ENCODE measurements at regions not wholly inside any gene's neighbourhood (a gene's known extent, or its start where the extent isn't known, plus 50 kb on each side); places are given as distances from the start of the nearest gene placed in this dataset.

DNA sequence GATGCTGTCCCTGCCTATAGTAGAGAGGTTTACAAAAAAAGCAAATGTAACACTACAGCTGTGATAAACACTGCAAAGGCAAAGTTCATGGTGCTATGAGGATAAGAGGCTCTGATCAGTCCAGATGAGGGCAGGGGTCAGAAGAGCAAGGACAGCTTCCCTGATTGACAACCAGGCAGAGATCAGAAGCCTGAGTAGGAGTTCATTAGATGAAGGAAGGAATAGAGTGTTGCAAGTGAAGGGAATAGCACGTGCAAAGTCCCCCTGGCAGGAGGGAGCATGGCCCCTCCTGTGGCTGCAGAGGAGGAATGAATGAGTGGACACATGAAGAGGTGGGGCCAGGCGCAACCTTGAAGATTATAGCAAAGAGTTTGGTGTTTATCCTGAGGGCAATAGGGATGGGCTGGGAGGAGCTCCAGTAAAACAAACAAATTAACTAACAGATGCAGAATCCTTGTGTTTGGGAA is 208.4 kb upstream of the IRX5 start:
- DNase-seq = no peak

GRCh38 chr16:54720259-54720658 is 210.4 kb upstream of the IRX5 start:
- DNase-seq = no peak

- DNase-seq = no peak
These were observed 211.0 kb upstream of the IRX5 start for GRCh38 chr16:54719624-54720023.

- DNase-seq = no peak
These were observed 212.3 kb upstream of the IRX5 start for GRCh38 chr16:54718376-54718775.

DNA sequence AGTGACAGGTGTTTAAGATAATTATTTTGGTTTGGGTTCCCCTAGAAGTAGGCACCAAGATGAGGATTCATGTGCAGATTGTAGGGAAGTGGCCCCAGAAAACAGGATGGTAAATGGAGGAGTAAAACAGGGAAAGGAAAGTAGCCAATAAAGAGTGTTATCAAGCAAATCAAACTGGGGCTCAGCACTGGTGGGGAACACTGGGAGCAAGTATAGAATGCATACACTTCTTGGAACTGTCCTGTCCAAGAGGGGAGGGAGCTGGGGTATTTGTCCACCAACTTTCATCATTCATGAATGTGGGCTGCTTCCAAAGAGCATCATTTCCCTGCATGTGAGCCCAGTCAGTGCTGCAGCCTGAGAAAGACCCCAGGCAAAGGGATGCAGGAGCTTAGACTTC is 215.7 kb upstream of the IRX5 start:
- no peak for DNase-seq

DNA sequence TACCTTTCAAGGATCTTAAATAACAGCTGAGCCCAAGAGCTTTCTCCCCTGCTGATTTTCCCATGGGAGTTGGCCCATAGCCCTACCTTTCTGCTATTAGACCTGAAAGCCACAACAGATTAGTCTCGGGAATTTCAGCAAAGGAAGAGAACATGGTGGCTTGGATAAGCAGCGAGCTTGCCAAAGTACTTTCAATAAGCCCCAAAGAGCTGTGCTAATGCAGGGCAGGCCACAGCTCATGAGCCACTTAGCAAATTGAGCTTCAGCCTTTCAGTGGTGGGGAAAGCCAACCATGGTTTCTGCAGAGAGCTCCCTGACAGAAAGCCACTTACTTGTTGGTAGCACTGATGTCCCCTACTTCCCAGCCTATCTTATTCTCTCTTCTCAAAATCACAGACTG is 217.8 kb upstream of the IRX5 start:
- no peak for DNase-seq

- DNase-seq = no peak
These were observed 222.9 kb upstream of the IRX5 start for GRCh38 chr16:54707813-54708212.

GRCh38 chr16:54706406-54706805 is 224.3 kb upstream of the IRX5 start:
- no peak for DNase-seq

DNA sequence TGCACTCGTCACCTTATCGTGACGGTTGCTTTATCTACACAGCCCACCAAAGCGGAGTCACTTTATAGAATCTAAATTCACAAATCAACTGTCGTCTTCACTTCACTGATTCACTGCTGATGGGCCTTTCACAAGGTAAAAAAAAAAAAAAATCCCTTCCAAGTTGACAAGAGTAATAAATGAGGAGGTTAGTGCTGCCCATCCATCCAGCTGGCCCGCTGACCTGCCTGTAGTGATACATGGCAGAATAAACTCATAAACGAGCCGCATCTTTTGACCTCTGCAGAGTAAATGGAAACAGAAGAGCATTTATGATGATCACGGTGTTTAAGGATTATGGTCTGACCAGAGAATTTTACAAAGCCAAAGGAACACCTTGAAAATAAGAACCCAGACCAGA is 227.3 kb upstream of the IRX5 start:
- no peak for DNase-seq

DNA sequence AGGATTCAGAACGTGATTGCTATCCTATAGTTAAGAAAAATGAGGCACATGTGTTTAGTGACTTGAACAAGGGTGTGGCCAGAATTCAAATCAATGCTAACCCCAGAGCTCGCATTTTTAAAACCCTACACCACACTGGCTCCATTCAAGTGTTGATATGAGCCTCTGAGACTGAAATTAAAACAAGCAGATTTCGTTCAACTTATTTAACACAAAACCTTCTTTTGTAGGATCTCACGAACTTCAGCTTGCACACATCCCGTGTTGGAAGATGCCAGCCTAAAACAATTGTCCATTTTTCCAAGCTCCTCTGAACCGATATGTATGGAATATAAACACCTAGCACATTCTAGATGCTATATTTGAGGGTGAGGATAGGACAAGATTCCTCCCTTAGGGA is 231.0 kb upstream of the IRX5 start:
- DNase-seq = no peak

- DNase-seq = no peak
These were observed 233.0 kb upstream of the IRX5 start for GRCh38 chr16:54697677-54698076.

- no peak for DNase-seq
These were observed 233.7 kb upstream of the IRX5 start for GRCh38 chr16:54696970-54697369.

DNA sequence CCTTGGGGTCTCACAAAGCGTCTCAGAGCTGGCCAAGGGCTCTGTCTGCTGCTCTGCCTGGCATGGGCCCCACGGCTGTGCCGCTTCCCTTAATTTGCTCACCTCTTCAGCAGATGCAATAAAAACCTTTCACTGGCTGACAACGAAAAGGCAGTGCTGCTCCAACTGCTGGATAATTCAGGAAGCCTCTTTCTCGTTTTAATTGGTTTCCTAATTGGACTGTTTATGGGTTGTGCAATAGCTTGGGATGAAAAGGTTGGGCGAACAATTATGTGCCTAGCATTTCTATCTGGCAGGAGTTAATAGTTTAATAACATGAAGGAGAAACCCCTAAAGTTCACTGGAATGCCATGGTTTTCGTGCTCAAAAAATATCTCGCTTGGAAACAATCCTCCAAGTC is 234.1 kb upstream of the IRX5 start:
- DNase-seq = no peak

GRCh38 chr16:54694651-54695050 is 236.0 kb upstream of the IRX5 start:
- no peak for DNase-seq

DNA sequence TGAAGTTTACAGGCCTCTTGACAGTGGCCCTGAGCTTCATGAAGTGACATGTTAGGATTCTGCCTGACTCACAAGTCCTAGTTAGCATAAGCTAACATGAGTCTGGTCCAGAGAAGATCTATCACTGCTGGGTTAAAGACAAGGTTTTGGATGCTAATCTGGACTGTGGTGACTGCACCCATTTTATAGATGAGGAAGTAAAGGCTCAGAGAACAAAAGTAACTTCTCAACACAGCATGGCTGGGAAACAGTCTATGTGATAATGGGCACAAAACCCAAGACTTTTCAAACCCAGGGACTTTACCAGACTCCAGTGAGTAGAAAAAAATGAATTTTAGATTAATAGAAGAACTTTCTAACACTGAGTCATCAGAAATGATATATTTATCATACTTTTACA is 236.8 kb upstream of the IRX5 start:
- DNase-seq = no peak

- DNase-seq = no peak
These were observed 240.0 kb upstream of the IRX5 start for GRCh38 chr16:54690710-54691109.

GRCh38 chr16:54690306-54690705 is 240.4 kb upstream of the IRX5 start:
- DNase-seq = no peak

GRCh38 chr16:54689072-54689865 is 241.4 kb upstream of the IRX5 start:
- DNase-seq = no peak

GRCh38 chr16:54688339-54688738 is 242.3 kb upstream of the IRX5 start:
- DNase-seq = no peak

DNA sequence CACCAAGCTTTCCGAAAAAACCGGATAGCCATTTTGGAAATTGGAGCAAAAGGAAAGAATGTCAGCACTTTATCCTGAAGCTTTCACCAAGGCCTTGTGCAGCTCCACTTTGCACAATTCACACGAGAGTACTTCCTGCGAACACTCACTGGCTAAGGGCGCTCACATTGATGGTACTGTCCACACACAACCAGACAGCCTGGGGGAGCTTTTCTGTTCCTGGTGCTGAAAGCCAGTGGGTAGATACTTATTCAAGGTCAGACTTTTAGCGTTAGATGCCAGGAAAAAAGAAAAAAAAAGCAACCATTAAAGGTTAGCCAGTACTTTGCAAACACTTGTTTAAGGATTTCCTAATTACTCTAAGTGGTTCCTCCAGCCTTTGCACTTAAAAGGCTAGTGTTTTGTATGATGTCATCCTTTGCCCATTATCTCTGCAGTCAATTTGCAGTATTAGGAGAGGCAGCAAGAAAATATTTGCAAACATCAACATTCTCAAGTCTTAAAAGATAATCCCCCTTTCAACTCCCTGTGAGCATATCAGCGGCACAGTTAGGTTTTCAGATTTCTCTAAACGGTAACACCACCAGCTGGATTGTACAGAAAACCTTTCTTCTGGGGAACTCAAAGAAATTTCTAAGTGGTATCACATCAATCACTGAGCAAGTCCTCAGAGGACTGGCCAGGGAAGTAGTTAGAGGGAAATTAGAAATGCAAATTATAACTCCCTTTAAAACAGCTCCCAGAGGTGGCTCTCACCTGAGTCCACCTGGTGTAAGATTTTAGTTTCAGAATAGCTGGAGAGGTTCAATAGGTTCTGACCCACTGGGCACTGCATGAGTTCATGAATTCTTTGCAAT is 243.4 kb upstream of the IRX5 start:
- DNase-seq = no peak

GRCh38 chr16:54685682-54686081 is 245.0 kb upstream of the IRX5 start:
- DNase-seq = no peak

- no peak for DNase-seq
These were observed 251.1 kb upstream of the IRX5 start for GRCh38 chr16:54679531-54679930.

GRCh38 chr16:54677308-54677950 is 253.2 kb upstream of the IRX5 start:
- no peak for DNase-seq

GRCh38 chr16:54673313-54673712 is 257.4 kb upstream of the IRX5 start:
- DNase-seq = no peak
